ENCODE measurements at regions not wholly inside any gene's neighbourhood (a gene's known extent, or its start where the extent isn't known, plus 50 kb on each side); places are given as distances from the start of the nearest gene placed in this dataset.
"Not testable (repeated sequence)": the region's sequence is repeated elsewhere in the genome, so short reads cannot be mapped to it uniquely, and the experiment has no call there.

GRCh38 chr9:65195781-65196180 is 89.2 kb downstream of the FOXD4L5 start:
- not testable (repeated sequence) for TF ChIP-seq CTCF (tag by site-specific recombination; IDR thresholded peaks at IDR 0.05); ZNF785 (tag by site-specific recombination; IDR thresholded peaks at IDR 0.05); ZBTB8A (tag by site-specific recombination; IDR thresholded peaks at IDR 0.05); ZNF629 (tag by site-specific recombination; IDR thresholded peaks at IDR 0.05); ZNF302 (tag by site-specific recombination; IDR thresholded peaks at IDR 0.05; ENCODE audit: low read depth); ZNF266 (tag by site-specific recombination; IDR thresholded peaks at IDR 0.05; ENCODE audit: low read depth); ZNF221 (tag by site-specific recombination; IDR thresholded peaks at IDR 0.05; ENCODE audit: borderline replicate concordance); ZNF114 (tag by site-specific recombination; IDR thresholded peaks at IDR 0.05); SP3 (tag by site-specific recombination; IDR thresholded peaks at IDR 0.05); ZNF624 (tag by site-specific recombination; IDR thresholded peaks at IDR 0.05); ZNF138 (tag by site-specific recombination; IDR thresholded peaks at IDR 0.05; ENCODE audit: borderline replicate concordance)
- TF ChIP-seq, protein P1, sequence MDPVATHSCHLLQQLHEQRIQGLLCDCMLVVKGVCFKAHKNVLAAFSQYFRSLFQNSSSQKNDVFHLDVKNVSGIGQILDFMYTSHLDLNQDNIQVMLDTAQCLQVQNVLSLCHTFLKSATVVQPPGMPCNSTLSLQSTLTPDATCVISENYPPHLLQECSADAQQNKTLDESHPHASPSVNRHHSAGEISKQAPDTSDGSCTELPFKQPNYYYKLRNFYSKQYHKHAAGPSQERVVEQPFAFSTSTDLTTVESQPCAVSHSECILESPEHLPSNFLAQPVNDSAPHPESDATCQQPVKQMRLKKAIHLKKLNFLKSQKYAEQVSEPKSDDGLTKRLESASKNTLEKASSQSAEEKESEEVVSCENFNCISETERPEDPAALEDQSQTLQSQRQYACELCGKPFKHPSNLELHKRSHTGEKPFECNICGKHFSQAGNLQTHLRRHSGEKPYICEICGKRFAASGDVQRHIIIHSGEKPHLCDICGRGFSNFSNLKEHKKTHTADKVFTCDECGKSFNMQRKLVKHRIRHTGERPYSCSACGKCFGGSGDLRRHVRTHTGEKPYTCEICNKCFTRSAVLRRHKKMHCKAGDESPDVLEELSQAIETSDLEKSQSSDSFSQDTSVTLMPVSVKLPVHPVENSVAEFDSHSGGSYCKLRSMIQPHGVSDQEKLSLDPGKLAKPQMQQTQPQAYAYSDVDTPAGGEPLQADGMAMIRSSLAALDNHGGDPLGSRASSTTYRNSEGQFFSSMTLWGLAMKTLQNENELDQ (tag by site-specific recombination; IDR thresholded peaks at IDR 0.05; ENCODE audit: low read depth) = not testable (repeated sequence)

Measured in HEK293 (cell line).